Endothelial cell of umbilical vein (primary cell): ENCODE measurements at regions not wholly inside any gene's neighbourhood (a gene's known extent, or its start where the extent isn't known, plus 50 kb on each side); places are given as distances from the start of the nearest gene placed in this dataset.

ENCODE experiments used
- BruUV-seq: library from RNA; stranded (reverse); fragments of 400-500 nt; replicated peaks from 2 replicates; lab custom pipeline; 2021; lab: Mats Ljungman, UMichigan
- CTCF ChIA-PET: fragments of 300-600, 350-600 bp; sonication (Branson Sonifier 250); formaldehyde crosslinking; loops from one replicate; lab custom pipeline; 2021; ENCODE audit warnings: antibody characterized with exemption, inconsistent platforms; lab: Charles Lee
- POLR2A ChIA-PET: fragments of 300-600, 350-600 bp; sonication (Branson Sonifier 250); formaldehyde crosslinking; loops from one replicate; lab custom pipeline; 2021; ENCODE audit warnings: antibody characterized with exemption, inconsistent platforms; lab: Charles Lee
- DNase-seq: peaks from one replicate; pipeline ENCODE4 v3.0.0-alpha.2; 2011; ENCODE audit warnings: low read depth, low spot score
- FAIRE-seq: peaks from 2 replicates; lab custom pipeline; 2011; peaks lifted over from hg19 to GRCh38; lab: Jason Lieb, UNC
- H2AFZ ChIP-seq: 2 replicates; pipeline ENCODE4 v1.6.0; 2012; ENCODE audit warnings: low read depth, low read length, control low read depth, inconsistent platforms
- H3K27ac ChIP-seq: 2 replicates; pipeline ENCODE4 v1.5.1; 2011; ENCODE audit warnings: low read depth, mild to moderate bottlenecking, control low read depth, low read length, moderate library complexity; ENCODE audit not compliant: insufficient read depth
- H3K27me3 ChIP-seq, 2 experiments: 2 replicates each; pipeline versions ENCODE4 v1.6.0 to v1.6.1; 2011; ENCODE audit warnings: low read length in 2 of 2, mixed read lengths in 1 of 2; ENCODE audit not compliant: control insufficient read depth in 2 of 2, insufficient read depth in 2 of 2
- H3K36me3 ChIP-seq, 2 experiments: 2 replicates in 1 of 2; 3 replicates in 1 of 2; pipeline ENCODE4 v1.5.1; 2011; ENCODE audit warnings: low read length in 2 of 2, mild to moderate bottlenecking in 1 of 2, moderate library complexity in 1 of 2; ENCODE audit not compliant: control insufficient read depth in 2 of 2, insufficient read depth in 2 of 2; ENCODE audit errors: extremely low read depth in 1 of 2
- H3K4me1 ChIP-seq: 3 replicates; pipeline ENCODE4 v1.5.1; 2011; ENCODE audit warnings: mild to moderate bottlenecking, low read length; ENCODE audit not compliant: control insufficient read depth, insufficient read depth; ENCODE audit errors: extremely low read depth
- H3K4me2 ChIP-seq: 2 replicates; pipeline ENCODE4 v1.6.1; 2011; ENCODE audit warnings: low read length, control low read depth, mixed read lengths; ENCODE audit not compliant: insufficient read depth
- H3K4me3 ChIP-seq, 3 experiments: fragments of 200-600 bp in 1 of 3; sonication (generic), shearing (Covaris generic) in 1 of 3; replicated peaks in 1 of 3; 2 replicates each; pipeline ENCODE4 v1.5.1; 2011 to 2016; ENCODE audit warnings: control low read depth in 3 of 3, low read length in 3 of 3, mild to moderate bottlenecking in 2 of 3, inconsistent platforms in 1 of 3, low read depth in 1 of 3, moderate library complexity in 1 of 3; ENCODE audit not compliant: insufficient read depth in 1 of 3
- H3K79me2 ChIP-seq: 2 replicates; pipeline ENCODE4 v1.6.0; 2012; ENCODE audit warnings: low read length, inconsistent platforms; ENCODE audit not compliant: control insufficient read depth, insufficient read depth
- H3K9ac ChIP-seq: replicated peaks from 2 replicates; pipeline ENCODE3; 2011; ENCODE audit warnings: low read length, control low read depth; ENCODE audit not compliant: insufficient read depth; ENCODE audit errors: extremely low read depth
- H3K9me1 ChIP-seq: replicated peaks from 3 replicates; pipeline ENCODE4 v1.6.0; 2011; ENCODE audit warnings: mild to moderate bottlenecking, low read length; ENCODE audit not compliant: control insufficient read depth, insufficient read depth; ENCODE audit errors: extremely low read depth
- H3K9me3 ChIP-seq: replicated peaks from 2 replicates; pipeline ENCODE4 v1.5.1; 2012; ENCODE audit warnings: low read length, inconsistent platforms; ENCODE audit not compliant: control insufficient read depth, insufficient read depth
- H4K20me1 ChIP-seq: replicated peaks from 2 replicates; pipeline ENCODE3; 2011; ENCODE audit warnings: mild to moderate bottlenecking, low read length; ENCODE audit not compliant: control insufficient read depth, insufficient read depth; ENCODE audit errors: extremely low read depth
- CTCF ChIP-seq, 2 donors: IDR thresholded peaks; 1 replicate in 1 of 2; 2 replicates in 1 of 2; pipeline ENCODE4 v1.5.1; 2011; ENCODE audit warnings: low read length in 2 of 2, mild to moderate bottlenecking in 2 of 2, moderate library complexity in 2 of 2, control low read depth in 1 of 2, inconsistent platforms in 1 of 2, low read depth in 1 of 2; ENCODE audit not compliant: insufficient read depth in 1 of 2; ENCODE audit errors: extremely low read depth in 1 of 2
- EZH2 ChIP-seq: IDR thresholded peaks from 2 replicates; pipeline ENCODE4 v1.6.1; 2012; ENCODE audit warnings: borderline replicate concordance, low read depth, mild to moderate bottlenecking, moderate library complexity, low read length, inconsistent platforms; ENCODE audit not compliant: severe bottlenecking
- FOS ChIP-seq: IDR thresholded peaks from 2 replicates; pipeline ENCODE4 v1.6.1; 2011; ENCODE audit warnings: mild to moderate bottlenecking, low read length, moderate library complexity, borderline replicate concordance; ENCODE audit not compliant: insufficient read depth
- GATA2 ChIP-seq: IDR thresholded peaks from 2 replicates; pipeline ENCODE4 v1.7.0; 2011; ENCODE audit warnings: low read depth, mild to moderate bottlenecking, moderate library complexity, mixed read lengths, low read length; ENCODE audit not compliant: insufficient read length, insufficient read depth
- JUN ChIP-seq: IDR thresholded peaks from 2 replicates; pipeline ENCODE4 v1.6.1; 2011; ENCODE audit warnings: borderline replicate concordance, low read depth; ENCODE audit not compliant: insufficient read length, insufficient read depth
- MAX ChIP-seq: IDR thresholded peaks from 2 replicates; pipeline ENCODE4 v1.6.1; 2011; ENCODE audit not compliant: insufficient read depth, insufficient read length
- MYC ChIP-seq: IDR thresholded peaks from one replicate; pipeline ENCODE4 v1.6.1; 2011; ENCODE audit warnings: mild to moderate bottlenecking, low read depth, low read length
- POLR2A ChIP-seq: IDR thresholded peaks from 2 replicates; pipeline ENCODE4 v1.6.1; 2012; ENCODE audit warnings: low read depth, mild to moderate bottlenecking, control low read depth, low read length
- POLR2AphosphoS5 ChIP-seq: IDR thresholded peaks from 2 replicates; pipeline ENCODE4 v1.6.1; 2012; ENCODE audit warnings: low read depth, mild to moderate bottlenecking, control low read depth, low read length, moderate library complexity; ENCODE audit not compliant: insufficient read depth
- dilution Hi-C: fragments of 300-500 bp; cut with MboI; formaldehyde crosslinking; loops from one replicate; pipeline ENCODE4 v1.15.0; 2019; ENCODE audit warnings: low sequenced_read_pairs; ENCODE audit not compliant: extremely low pct_ligation_motif_present
- intact Hi-C: fragments of 100-400 bp; cut with micrococcal nuclease; formaldehyde crosslinking; loops from one replicate; pipeline ENCODE4 v1.10.0; 2022

- no peak for DNase-seq
- ChIA-PET CTCF (no interaction called here), POLR2A (no interaction called here)
- no TSS peak for BruUV-seq
- Histone ChIP-seq H3K9me3 (no peaks in the 10 kb centered on the region), H3K9me1 (no peaks in the 10 kb centered on the region), H3K36me3 (no peaks in the 10 kb centered on the region), H3K79me2 (no peaks in the 10 kb centered on the region), H3K9ac (no peak overlapping the region), H3K4me1 (peaks cover 5% of the 10 kb centered on the region), H2AFZ (no peak overlapping the region), H3K4me3 (no peak overlapping the region), H3K27ac (no peak overlapping the region), H3K4me2 (no peak overlapping the region), H3K27me3 (no peaks in the 10 kb centered on the region), H4K20me1 (no peaks in the 10 kb centered on the region)
- intact Hi-C loops (loop anchor here (10.0 kb wide), 1 partner anchor 522 kb away; the partner anchor contains the start of gene GJA1), dilution Hi-C loops (no loop called here)
- TF ChIP-seq EZH2: no peak
- no peak for TF ChIP-seq FOS
- no peak for TF ChIP-seq JUN
- no peak for TF ChIP-seq CTCF (IDR thresholded peaks at IDR 0.05; ENCODE audit: extremely low read depth in 1 of 2, insufficient read depth in 1 of 2, low read depth in 1 of 2, low read length in 2 of 2)
- no peak for TF ChIP-seq POLR2AphosphoS5
- no peak for TF ChIP-seq POLR2A
- no peak for TF ChIP-seq MAX
- no peak for TF ChIP-seq MYC
- no peak for TF ChIP-seq GATA2
- no peak for FAIRE-seq
These were observed 442.7 kb upstream of the HSF2 start for GRCh38 chr6:121956782-121957181.
